GM19023 (cell line): ENCODE measurements at regions not wholly inside any gene's neighbourhood (a gene's known extent, or its start where the extent isn't known, plus 50 kb on each side); places are given as distances from the start of the nearest gene placed in this dataset.

Source experiments
- ATAC-seq: cut with Tn5 transposase; IDR thresholded peaks from one replicate; pipeline ENCODE4 v1.9.1; 2021; ENCODE audit warnings: mild to moderate bottlenecking, moderate library complexity; ENCODE audit not compliant: unreplicated experiment

- no peak for ATAC-seq
Observed at GRCh38 chr6:23199541-23199940, 630.2 kb downstream of the HDGFL1 start.

GRCh38 chr6:23200946-23201345 lies 631.6 kb downstream of the HDGFL1 start:
- ATAC-seq = no peak

- ATAC-seq = no peak
Observed at GRCh38 chr6:23202207-23202606, 632.8 kb downstream of the HDGFL1 start.

- no peak for ATAC-seq
Observed at GRCh38 chr6:23212398-23212797, 643.0 kb downstream of the HDGFL1 start.

GRCh38 chr6:23213193-23213592 lies 643.8 kb downstream of the HDGFL1 start:
- no peak for ATAC-seq

GRCh38 chr6:23213651-23214050 lies 644.3 kb downstream of the HDGFL1 start:
- no peak for ATAC-seq

- no peak for ATAC-seq
Observed at GRCh38 chr6:23218751-23219150, 649.4 kb downstream of the HDGFL1 start.

GRCh38 chr6:23222724-23223123 lies 653.4 kb downstream of the HDGFL1 start:
- no peak for ATAC-seq

GRCh38 chr6:23224540-23224939 lies 655.2 kb downstream of the HDGFL1 start:
- ATAC-seq = no peak

- no peak for ATAC-seq
Observed at GRCh38 chr6:23228439-23229024, 659.2 kb downstream of the HDGFL1 start.

GRCh38 chr6:23243854-23244253 lies 674.5 kb downstream of the HDGFL1 start:
- ATAC-seq = no peak

- no peak for ATAC-seq
Observed at GRCh38 chr6:23244300-23244699, 674.9 kb downstream of the HDGFL1 start.

GRCh38 chr6:23245572-23245971 lies 676.2 kb downstream of the HDGFL1 start:
- no peak for ATAC-seq

GRCh38 chr6:23246896-23247295 lies 677.5 kb downstream of the HDGFL1 start:
- no peak for ATAC-seq

- ATAC-seq = no peak
Observed at GRCh38 chr6:23250556-23250955, 681.2 kb downstream of the HDGFL1 start.

- ATAC-seq = no peak
Observed at GRCh38 chr6:23262864-23263263, 693.5 kb downstream of the HDGFL1 start.

GRCh38 chr6:23265270-23265669 lies 695.9 kb downstream of the HDGFL1 start:
- ATAC-seq = no peak

GRCh38 chr6:23266536-23266935 lies 697.2 kb downstream of the HDGFL1 start:
- ATAC-seq = no peak

- ATAC-seq = no peak
Observed at GRCh38 chr6:23267651-23268050, 698.3 kb downstream of the HDGFL1 start.

GRCh38 chr6:23268348-23268747 lies 699.0 kb downstream of the HDGFL1 start:
- ATAC-seq = no peak

- no peak for ATAC-seq
Observed at GRCh38 chr6:23269436-23269835, 700.1 kb downstream of the HDGFL1 start.

GRCh38 chr6:23272536-23272935 lies 703.2 kb downstream of the HDGFL1 start:
- ATAC-seq = no peak

- ATAC-seq = no peak
Observed at GRCh38 chr6:23277521-23278179, 708.3 kb downstream of the HDGFL1 start.
